ENCODE measurements at regions not wholly inside any gene's neighbourhood (a gene's known extent, or its start where the extent isn't known, plus 50 kb on each side); places are given as distances from the start of the nearest gene placed in this dataset.

GRCh38 chr4:147194114-147194513 lies 248.4 kb upstream of the TTC29 start:
- TF ChIP-seq, protein P1, sequence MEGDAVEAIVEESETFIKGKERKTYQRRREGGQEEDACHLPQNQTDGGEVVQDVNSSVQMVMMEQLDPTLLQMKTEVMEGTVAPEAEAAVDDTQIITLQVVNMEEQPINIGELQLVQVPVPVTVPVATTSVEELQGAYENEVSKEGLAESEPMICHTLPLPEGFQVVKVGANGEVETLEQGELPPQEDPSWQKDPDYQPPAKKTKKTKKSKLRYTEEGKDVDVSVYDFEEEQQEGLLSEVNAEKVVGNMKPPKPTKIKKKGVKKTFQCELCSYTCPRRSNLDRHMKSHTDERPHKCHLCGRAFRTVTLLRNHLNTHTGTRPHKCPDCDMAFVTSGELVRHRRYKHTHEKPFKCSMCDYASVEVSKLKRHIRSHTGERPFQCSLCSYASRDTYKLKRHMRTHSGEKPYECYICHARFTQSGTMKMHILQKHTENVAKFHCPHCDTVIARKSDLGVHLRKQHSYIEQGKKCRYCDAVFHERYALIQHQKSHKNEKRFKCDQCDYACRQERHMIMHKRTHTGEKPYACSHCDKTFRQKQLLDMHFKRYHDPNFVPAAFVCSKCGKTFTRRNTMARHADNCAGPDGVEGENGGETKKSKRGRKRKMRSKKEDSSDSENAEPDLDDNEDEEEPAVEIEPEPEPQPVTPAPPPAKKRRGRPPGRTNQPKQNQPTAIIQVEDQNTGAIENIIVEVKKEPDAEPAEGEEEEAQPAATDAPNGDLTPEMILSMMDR (IDR thresholded peaks at IDR 0.05; ENCODE audit: low read depth, low read length), result no peak
- TF ChIP-seq MAX (IDR thresholded peaks at IDR 0.05; ENCODE audit: low read depth, low read length), result no peak
